GM10266 (cell line): ENCODE measurements at regions not wholly inside any gene's neighbourhood (a gene's known extent, or its start where the extent isn't known, plus 50 kb on each side); places are given as distances from the start of the nearest gene placed in this dataset.

Source experiments
- DNase-seq: peaks from one replicate; pipeline ENCODE4 v3.0.0; 2012; ENCODE audit errors: extremely low spot score
- CTCF ChIP-seq: IDR thresholded peaks from 2 replicates; pipeline ENCODE4 v1.5.1; 2012; ENCODE audit warnings: mild to moderate bottlenecking, low read depth; ENCODE audit not compliant: control insufficient read depth, insufficient read depth; ENCODE audit errors: missing control alignments

DNA sequence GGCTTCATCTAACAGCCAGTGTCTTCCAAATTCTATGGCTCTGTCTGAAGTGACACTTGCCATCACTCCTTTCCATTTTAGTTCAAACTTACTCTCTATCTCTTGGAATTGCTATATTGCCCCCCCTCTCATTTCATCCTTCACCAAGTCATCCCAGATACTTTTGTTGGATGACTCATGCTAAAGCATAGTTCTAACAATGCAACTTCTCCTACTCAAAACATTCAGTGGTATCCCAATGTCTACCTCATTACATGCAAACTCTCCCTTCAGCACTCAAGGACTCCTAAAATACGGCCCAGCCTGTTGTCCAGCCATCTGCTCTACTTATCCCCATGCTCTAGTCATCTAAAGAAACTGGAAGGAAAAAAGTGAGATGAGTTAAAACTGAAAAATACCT, 171.6 kb downstream of the RASEF start:
- DNase-seq: no peak
- no peak for TF ChIP-seq CTCF

- no peak for TF ChIP-seq CTCF
- DNase-seq: no peak
Observed at GRCh38 chr9:82893549-82893948, 169.4 kb downstream of the RASEF start.

DNA sequence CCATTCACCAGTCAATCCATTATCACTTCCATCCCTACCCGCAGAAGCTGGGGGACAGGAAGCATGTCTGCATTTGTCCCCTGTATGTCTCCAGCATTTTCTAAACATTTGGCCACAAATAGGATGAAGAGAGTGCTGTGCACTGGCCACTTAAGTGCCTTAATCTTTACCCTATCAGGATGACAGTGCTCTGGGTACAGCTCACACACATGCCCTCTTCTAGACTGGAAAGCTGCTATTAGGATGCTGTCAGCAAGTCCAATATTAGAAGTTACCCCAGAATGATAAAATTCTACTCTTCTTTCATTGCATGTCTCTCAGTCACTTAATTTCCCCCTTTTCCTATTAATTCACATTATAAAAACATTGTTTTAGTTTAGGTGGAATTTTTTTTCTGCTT, 168.4 kb downstream of the RASEF start:
- DNase-seq: no peak
- no peak for TF ChIP-seq CTCF

GRCh38 chr9:82894961-82895821, 167.8 kb downstream of the RASEF start:
- no peak for DNase-seq
- TF ChIP-seq CTCF: no peak

- no peak for DNase-seq
- no peak for TF ChIP-seq CTCF
Observed at GRCh38 chr9:82895822-82896110, 167.2 kb downstream of the RASEF start.

- no peak for DNase-seq
- TF ChIP-seq CTCF: no peak
Observed at GRCh38 chr9:82903503-82903902, 159.4 kb downstream of the RASEF start.

DNA sequence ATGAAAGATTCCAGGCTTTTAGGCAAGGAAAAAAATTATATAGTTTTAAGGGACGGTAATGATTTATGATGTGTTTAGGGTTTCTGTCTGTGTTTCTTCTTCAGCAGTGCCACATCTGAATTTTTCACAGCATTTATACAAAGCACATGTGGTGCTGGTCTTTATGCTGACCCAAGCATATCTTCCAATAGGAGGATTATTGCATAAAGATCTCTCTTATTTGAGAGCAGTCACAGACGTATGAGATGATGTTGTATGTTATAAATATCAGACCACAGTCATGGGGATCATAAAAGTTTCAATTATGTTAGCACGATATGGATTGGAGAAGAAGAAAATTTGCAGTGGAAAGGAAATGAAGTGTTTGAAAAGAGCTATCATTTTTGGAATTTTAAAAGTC, 150.9 kb downstream of the RASEF start:
- no peak for DNase-seq
- TF ChIP-seq CTCF: no peak
